ENCODE measurements at regions not wholly inside any gene's neighbourhood (a gene's known extent, or its start where the extent isn't known, plus 50 kb on each side); places are given as distances from the start of the nearest gene placed in this dataset.

DNA sequence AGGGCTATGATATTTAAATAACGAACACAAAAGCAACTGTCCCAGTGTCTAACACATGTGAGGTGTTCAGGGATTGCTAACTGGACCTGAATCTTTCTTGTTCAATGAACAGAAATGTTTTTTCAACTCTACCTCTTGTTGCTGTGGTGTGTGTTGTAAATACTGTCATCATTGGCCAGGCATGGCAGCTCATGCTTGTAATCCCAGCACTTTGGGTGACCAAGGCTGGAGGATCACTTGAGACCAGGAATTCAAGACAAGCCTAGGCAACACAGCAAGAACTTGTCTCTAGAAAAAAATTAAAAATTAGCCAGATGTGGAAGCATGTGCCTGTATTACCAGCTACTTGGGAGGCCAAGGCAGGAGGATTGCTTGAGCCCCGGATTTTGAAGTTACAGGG lies 1250.9 kb downstream of the TYW1 start:
- no peak for TF ChIP-seq POLR2A (IDR thresholded peaks at IDR 0.05)
- TF ChIP-seq, protein P1, sequence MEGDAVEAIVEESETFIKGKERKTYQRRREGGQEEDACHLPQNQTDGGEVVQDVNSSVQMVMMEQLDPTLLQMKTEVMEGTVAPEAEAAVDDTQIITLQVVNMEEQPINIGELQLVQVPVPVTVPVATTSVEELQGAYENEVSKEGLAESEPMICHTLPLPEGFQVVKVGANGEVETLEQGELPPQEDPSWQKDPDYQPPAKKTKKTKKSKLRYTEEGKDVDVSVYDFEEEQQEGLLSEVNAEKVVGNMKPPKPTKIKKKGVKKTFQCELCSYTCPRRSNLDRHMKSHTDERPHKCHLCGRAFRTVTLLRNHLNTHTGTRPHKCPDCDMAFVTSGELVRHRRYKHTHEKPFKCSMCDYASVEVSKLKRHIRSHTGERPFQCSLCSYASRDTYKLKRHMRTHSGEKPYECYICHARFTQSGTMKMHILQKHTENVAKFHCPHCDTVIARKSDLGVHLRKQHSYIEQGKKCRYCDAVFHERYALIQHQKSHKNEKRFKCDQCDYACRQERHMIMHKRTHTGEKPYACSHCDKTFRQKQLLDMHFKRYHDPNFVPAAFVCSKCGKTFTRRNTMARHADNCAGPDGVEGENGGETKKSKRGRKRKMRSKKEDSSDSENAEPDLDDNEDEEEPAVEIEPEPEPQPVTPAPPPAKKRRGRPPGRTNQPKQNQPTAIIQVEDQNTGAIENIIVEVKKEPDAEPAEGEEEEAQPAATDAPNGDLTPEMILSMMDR (IDR thresholded peaks at IDR 0.05) = no peak
- TF ChIP-seq POLR2AphosphoS5 (IDR thresholded peaks at IDR 0.05) = no peak
- TF ChIP-seq EP300 (IDR thresholded peaks at IDR 0.05) = no peak

Data from gastroesophageal sphincter (tissue), 3 donors.